ENCODE measurements at regions not wholly inside any gene's neighbourhood (a gene's known extent, or its start where the extent isn't known, plus 50 kb on each side); places are given as distances from the start of the nearest gene placed in this dataset.

- Histone ChIP-seq H3K27ac (replicated peaks) (no peak overlapping the region), H3K4me3 (replicated peaks; ENCODE audit: insufficient read depth, low read length) (no peak overlapping the region), H3K27me3 (ENCODE audit: insufficient read depth, poor library complexity, severe bottlenecking) (no peaks in the 10 kb centered on the region)
- no peak for TF ChIP-seq GABPA (IDR thresholded peaks at IDR 0.05; ENCODE audit: low read depth)
- TF ChIP-seq, protein P1, sequence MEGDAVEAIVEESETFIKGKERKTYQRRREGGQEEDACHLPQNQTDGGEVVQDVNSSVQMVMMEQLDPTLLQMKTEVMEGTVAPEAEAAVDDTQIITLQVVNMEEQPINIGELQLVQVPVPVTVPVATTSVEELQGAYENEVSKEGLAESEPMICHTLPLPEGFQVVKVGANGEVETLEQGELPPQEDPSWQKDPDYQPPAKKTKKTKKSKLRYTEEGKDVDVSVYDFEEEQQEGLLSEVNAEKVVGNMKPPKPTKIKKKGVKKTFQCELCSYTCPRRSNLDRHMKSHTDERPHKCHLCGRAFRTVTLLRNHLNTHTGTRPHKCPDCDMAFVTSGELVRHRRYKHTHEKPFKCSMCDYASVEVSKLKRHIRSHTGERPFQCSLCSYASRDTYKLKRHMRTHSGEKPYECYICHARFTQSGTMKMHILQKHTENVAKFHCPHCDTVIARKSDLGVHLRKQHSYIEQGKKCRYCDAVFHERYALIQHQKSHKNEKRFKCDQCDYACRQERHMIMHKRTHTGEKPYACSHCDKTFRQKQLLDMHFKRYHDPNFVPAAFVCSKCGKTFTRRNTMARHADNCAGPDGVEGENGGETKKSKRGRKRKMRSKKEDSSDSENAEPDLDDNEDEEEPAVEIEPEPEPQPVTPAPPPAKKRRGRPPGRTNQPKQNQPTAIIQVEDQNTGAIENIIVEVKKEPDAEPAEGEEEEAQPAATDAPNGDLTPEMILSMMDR (IDR thresholded peaks at IDR 0.05; ENCODE audit: insufficient read depth, low read length): no peak
- no peak for TF ChIP-seq SPI1 (IDR thresholded peaks at IDR 0.05; ENCODE audit: borderline replicate concordance, low read depth)
- no peak for TF ChIP-seq POLR2AphosphoS5 (IDR thresholded peaks at IDR 0.05; ENCODE audit: low read depth)
- TF ChIP-seq REST (IDR thresholded peaks at IDR 0.05; ENCODE audit: insufficient replicate concordance, low read depth): no peak
- DNase-seq (ENCODE audit: low read depth in 1 of 2, low spot score in 1 of 2): no peak
Measured at GRCh38 chr6:130624046-130624445, 203.2 kb upstream of the SMLR1 start.

DNA sequence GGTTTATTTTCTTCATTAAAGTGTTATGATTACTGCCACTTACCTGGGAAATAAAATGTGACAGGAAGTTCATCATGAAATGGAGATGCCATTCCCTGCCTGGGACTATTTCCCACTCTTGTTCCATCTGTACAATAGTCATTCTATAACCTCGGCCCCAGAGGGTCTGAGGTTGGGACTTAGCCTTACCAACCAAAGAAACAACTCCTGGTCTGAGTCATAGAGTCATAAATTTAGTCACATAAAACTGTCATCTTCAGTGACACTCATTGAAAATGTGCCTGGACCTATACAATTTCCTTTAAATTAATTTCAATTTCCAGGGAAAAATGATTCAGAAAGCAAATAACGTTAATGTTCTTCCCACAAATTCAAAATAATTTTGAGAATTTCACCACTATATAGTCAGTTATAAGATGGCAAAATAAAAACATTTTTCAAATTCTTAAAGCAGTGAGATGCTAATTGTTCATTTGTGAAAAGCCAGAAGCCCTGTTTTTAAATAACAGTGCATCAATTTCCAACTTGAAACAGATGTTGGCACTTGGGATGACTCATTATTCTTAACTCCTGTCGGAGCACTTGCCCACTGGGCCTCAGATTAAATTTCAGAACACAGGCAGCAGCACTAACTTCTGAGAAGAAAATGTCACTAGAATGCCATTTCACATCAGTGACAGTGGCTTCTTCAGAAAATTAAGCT, 201.2 kb upstream of the SMLR1 start:
- H3K4me3 ChIP-seq (replicated peaks; ENCODE audit: insufficient read depth, low read length): no peak overlapping the region
- TF ChIP-seq, protein P1 (IDR thresholded peaks at IDR 0.05; ENCODE audit: insufficient read depth, low read length): no peak
- TF ChIP-seq POLR2AphosphoS5 (IDR thresholded peaks at IDR 0.05; ENCODE audit: low read depth): no peak
- H3K27ac ChIP-seq (replicated peaks): no peak overlapping the region
- DNase-seq (ENCODE audit: low read depth in 1 of 2, low spot score in 1 of 2): no peak
- no peaks in the 10 kb centered on the region for H3K27me3 ChIP-seq (ENCODE audit: insufficient read depth, poor library complexity, severe bottlenecking)

DNA sequence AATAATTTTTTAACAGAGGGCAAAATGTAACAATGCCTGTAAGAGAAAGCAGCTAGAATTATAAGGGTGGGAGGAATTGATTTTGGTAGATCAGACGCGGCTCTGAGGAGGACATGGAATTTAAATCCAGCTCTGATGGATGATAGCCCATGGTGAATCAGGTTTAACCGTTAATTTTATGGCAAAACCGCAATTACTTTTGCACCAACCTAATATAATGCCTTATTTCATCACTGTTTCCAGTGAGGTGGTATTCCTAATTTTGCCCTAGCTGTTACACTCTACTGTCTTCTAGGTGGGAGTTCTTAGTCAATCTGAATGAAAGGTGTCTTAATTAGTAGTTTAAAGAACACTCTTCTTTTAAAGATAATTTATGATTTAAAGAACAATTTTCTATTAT, 198.3 kb upstream of the SMLR1 start:
- no peak for DNase-seq (ENCODE audit: low read depth in 1 of 2, low spot score in 1 of 2)
- no peak overlapping the region for H3K4me3 ChIP-seq (replicated peaks; ENCODE audit: insufficient read depth, low read length)
- TF ChIP-seq GABPA (IDR thresholded peaks at IDR 0.05; ENCODE audit: low read depth): no peak
- no peak for TF ChIP-seq POLR2AphosphoS5 (IDR thresholded peaks at IDR 0.05; ENCODE audit: low read depth)
- no peak for TF ChIP-seq SPI1 (IDR thresholded peaks at IDR 0.05; ENCODE audit: borderline replicate concordance, low read depth)
- no peak for TF ChIP-seq REST (IDR thresholded peaks at IDR 0.05; ENCODE audit: insufficient replicate concordance, low read depth)
- TF ChIP-seq, protein P1 (IDR thresholded peaks at IDR 0.05; ENCODE audit: insufficient read depth, low read length): no peak
- no peaks in the 10 kb centered on the region for H3K27me3 ChIP-seq (ENCODE audit: insufficient read depth, poor library complexity, severe bottlenecking)
- H3K27ac ChIP-seq (replicated peaks): no peak overlapping the region

DNA sequence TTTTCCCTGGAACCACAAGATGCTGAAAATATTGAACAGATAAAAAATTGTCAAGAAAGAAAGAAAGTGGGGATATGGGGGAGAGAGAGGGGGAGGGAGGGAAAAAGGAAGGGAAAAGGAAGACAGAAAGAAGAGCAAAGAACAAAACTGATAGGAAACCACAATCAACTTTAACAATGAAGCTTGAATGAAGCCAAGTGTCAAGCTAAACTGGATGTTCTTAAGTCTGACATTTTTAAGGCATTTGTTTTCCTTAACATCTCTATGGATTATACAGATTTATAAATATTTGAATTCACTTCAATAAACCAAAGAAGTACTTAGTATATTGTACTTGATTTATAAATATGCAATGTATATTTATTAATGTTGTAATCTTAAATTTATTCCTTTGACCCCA, 197.6 kb upstream of the SMLR1 start:
- no peak overlapping the region for H3K27ac ChIP-seq (replicated peaks)
- H3K4me3 ChIP-seq (replicated peaks; ENCODE audit: insufficient read depth, low read length): no peak overlapping the region
- no peak for DNase-seq (ENCODE audit: low read depth in 1 of 2, low spot score in 1 of 2)
- TF ChIP-seq POLR2AphosphoS5 (IDR thresholded peaks at IDR 0.05; ENCODE audit: low read depth): no peak
- TF ChIP-seq, protein P1 (IDR thresholded peaks at IDR 0.05; ENCODE audit: insufficient read depth, low read length): no peak
- TF ChIP-seq GABPA (IDR thresholded peaks at IDR 0.05; ENCODE audit: low read depth): no peak
- TF ChIP-seq SPI1 (IDR thresholded peaks at IDR 0.05; ENCODE audit: borderline replicate concordance, low read depth): no peak
- no peak for TF ChIP-seq REST (IDR thresholded peaks at IDR 0.05; ENCODE audit: insufficient replicate concordance, low read depth)
- H3K27me3 ChIP-seq (ENCODE audit: insufficient read depth, poor library complexity, severe bottlenecking): no peaks in the 10 kb centered on the region
